Fibroblast of pulmonary artery (primary cell): ENCODE measurements at regions not wholly inside any gene's neighbourhood (a gene's known extent, or its start where the extent isn't known, plus 50 kb on each side); places are given as distances from the start of the nearest gene placed in this dataset.

ENCODE experiments used
- DNase-seq: peaks from one replicate; pipeline ENCODE4 v3.0.0-alpha.2; 2010; ENCODE audit warnings: low read depth
- H3K4me3 ChIP-seq: replicated peaks from 2 replicates; pipeline ENCODE4 v1.5.1; 2011; ENCODE audit warnings: low read depth, mild to moderate bottlenecking, control low read depth, low read length, moderate library complexity
- CTCF ChIP-seq: IDR thresholded peaks from 2 replicates; pipeline ENCODE4 v1.5.1; 2011; ENCODE audit warnings: mild to moderate bottlenecking, control low read depth, low read length, inconsistent platforms; ENCODE audit errors: missing control alignments

- H3K4me3 ChIP-seq, result no peak overlapping the region
- DNase-seq, result no peak
Measured at GRCh38 chr12:14307004-14307403, 58.5 kb upstream of the ATF7IP start.

GRCh38 chr12:14308516-14308915 lies 57.0 kb upstream of the ATF7IP start:
- no peak overlapping the region for H3K4me3 ChIP-seq
- no peak for DNase-seq
- TF ChIP-seq CTCF, result no peak

More at GRCh38 chr12:14307004-14307403, 58.5 kb upstream of the ATF7IP start:
- TF ChIP-seq CTCF, result no peak

GRCh38 chr12:14310866-14311265 lies 54.6 kb upstream of the ATF7IP start:
- H3K4me3 ChIP-seq, result no peak overlapping the region
- DNase-seq, result no peak
- TF ChIP-seq CTCF, result no peak

- no peak for DNase-seq
- no peak for TF ChIP-seq CTCF
- no peak overlapping the region for H3K4me3 ChIP-seq
Measured at GRCh38 chr12:14313379-14314138, 51.9 kb upstream of the ATF7IP start.

GRCh38 chr12:14314801-14315200 lies 50.7 kb upstream of the ATF7IP start:
- no peak overlapping the region for H3K4me3 ChIP-seq
- DNase-seq, result no peak
- no peak for TF ChIP-seq CTCF

- no peak for DNase-seq
- H3K4me3 ChIP-seq, result no peak overlapping the region
- no peak for TF ChIP-seq CTCF
Measured at GRCh38 chr12:14315501-14315900, 50.0 kb upstream of the ATF7IP start.
